AG04449 (cell line): ENCODE measurements at regions not wholly inside any gene's neighbourhood (a gene's known extent, or its start where the extent isn't known, plus 50 kb on each side); places are given as distances from the start of the nearest gene placed in this dataset.

Experiments
- CTCF ChIA-PET: fragments of 350-600 bp; formaldehyde crosslinking; extraction: SDS; loops from one replicate; lab custom pipeline; 2021; ENCODE audit warnings: antibody characterized with exemption; lab: Yijun Ruan, JAX
- POLR2A ChIA-PET: fragments of 400-600, 350-600 bp; formaldehyde crosslinking; extraction: SDS; loops from one replicate; lab custom pipeline; 2020; ENCODE audit warnings: antibody characterized with exemption, inconsistent platforms; lab: Yijun Ruan, JAX
- DNase-seq: peaks from one replicate; pipeline ENCODE4 v3.0.0-alpha.2; 2010; ENCODE audit warnings: low read depth, low spot score
- H3K4me3 ChIP-seq: 2 replicates; pipeline ENCODE4 v1.5.1; 2011; ENCODE audit warnings: low read depth, mild to moderate bottlenecking, control low read depth, low read length
- TF ChIP-seq, protein P1 (sequence below): IDR thresholded peaks from one replicate; pipeline ENCODE4 v1.5.1; 2011; ENCODE audit warnings: mild to moderate bottlenecking, moderate library complexity, low read length, control low read depth, inconsistent platforms; ENCODE audit not compliant: insufficient read depth; ENCODE audit errors: missing control alignments

DNA sequence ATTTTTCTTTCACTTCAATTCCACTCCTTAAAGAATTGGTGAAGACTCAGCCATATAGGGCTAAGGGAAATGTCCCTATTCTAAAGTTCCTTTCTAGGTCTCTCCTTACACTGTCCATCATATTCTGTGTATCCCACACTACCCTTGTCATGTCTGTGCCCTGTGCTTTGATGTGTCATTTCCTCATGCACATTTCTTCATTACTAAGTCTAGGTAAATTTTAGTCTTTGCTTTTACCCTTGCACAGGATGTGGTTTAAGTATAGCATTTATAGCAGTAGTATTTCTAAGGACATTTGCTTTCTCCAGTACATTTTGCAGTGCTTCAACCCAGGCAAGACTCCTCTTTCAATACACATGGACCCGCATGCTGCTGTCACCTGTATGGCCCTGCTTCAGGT lies 221.5 kb upstream of the ACVR2A start:
- CTCF ChIA-PET, result no interaction called here
- DNase-seq, result no peak
- POLR2A ChIA-PET, result no interaction called here
- TF ChIP-seq, protein P1, sequence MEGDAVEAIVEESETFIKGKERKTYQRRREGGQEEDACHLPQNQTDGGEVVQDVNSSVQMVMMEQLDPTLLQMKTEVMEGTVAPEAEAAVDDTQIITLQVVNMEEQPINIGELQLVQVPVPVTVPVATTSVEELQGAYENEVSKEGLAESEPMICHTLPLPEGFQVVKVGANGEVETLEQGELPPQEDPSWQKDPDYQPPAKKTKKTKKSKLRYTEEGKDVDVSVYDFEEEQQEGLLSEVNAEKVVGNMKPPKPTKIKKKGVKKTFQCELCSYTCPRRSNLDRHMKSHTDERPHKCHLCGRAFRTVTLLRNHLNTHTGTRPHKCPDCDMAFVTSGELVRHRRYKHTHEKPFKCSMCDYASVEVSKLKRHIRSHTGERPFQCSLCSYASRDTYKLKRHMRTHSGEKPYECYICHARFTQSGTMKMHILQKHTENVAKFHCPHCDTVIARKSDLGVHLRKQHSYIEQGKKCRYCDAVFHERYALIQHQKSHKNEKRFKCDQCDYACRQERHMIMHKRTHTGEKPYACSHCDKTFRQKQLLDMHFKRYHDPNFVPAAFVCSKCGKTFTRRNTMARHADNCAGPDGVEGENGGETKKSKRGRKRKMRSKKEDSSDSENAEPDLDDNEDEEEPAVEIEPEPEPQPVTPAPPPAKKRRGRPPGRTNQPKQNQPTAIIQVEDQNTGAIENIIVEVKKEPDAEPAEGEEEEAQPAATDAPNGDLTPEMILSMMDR, result no peak
- H3K4me3 ChIP-seq, result no peak overlapping the region

DNA sequence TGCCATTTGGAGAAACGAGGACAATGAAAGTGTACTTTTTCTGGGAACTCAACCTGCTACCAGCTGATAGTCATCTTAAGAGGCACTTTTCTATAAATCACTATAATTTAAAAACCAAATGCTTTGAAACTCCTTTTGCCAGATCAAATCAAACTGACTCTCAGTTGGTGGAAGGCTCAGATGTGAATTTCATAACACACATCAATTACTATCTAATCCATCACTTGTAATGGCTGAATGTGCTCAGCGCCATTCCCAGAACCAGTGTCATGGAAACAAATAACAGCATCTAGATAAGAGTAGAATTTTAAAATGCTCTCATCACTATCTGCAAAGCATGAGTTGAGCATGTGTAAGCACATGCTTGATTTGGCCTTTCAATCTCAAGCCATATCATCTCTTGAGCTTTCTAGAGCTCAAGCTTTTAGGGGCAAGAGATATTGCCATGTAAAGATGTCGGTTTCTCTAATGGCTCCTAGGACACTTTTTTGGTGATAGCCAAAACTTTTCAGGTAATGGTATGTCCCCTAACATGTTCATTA lies 223.1 kb upstream of the ACVR2A start:
- POLR2A ChIA-PET, result no interaction called here
- H3K4me3 ChIP-seq, result no peak overlapping the region
- DNase-seq, result no peak
- TF ChIP-seq, protein P1, result no peak
- CTCF ChIA-PET, result no interaction called here

DNA sequence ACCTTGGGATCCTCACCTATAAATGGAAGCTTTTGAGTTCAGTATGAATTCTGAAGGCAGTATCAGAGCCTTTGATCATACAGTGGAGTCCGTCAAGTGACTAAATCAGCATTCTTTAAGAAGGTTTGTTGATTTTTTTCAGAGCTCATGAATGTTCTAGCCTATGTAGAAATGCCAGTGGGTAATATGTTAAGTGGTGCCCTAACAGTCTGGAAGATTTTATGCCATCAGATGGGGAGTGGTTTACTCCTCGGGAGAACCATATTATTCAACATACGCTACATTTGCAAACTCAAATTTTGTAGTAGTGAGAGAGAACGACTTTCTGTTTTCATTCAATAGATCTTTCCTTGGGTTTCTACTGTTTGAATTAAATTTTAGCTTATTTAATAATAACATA lies 225.0 kb upstream of the ACVR2A start:
- DNase-seq, result no peak
- no peak overlapping the region for H3K4me3 ChIP-seq
- TF ChIP-seq, protein P1, result no peak
- POLR2A ChIA-PET, result no interaction called here
- CTCF ChIA-PET, result no interaction called here

DNA sequence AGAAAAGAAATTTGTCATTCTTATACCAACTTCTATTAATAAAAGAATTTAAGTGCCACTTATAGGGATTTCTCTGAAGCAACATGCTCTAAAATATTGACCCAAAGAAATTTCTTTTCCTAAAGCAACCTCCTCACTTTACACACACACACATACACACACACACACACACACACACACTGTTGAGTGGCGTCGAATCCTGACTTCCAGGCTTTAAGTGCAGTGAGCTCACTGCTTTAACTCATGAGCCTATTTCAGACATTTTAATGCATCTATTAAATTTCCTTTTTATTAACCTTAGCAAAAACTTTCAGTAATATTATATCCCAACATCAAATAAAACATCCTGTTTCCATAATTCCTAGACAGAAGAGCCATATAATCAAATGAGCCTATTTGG lies 229.1 kb upstream of the ACVR2A start:
- H3K4me3 ChIP-seq, result no peak overlapping the region
- TF ChIP-seq, protein P1, result no peak
- POLR2A ChIA-PET, result no interaction called here
- CTCF ChIA-PET, result no interaction called here
- DNase-seq, result no peak

DNA sequence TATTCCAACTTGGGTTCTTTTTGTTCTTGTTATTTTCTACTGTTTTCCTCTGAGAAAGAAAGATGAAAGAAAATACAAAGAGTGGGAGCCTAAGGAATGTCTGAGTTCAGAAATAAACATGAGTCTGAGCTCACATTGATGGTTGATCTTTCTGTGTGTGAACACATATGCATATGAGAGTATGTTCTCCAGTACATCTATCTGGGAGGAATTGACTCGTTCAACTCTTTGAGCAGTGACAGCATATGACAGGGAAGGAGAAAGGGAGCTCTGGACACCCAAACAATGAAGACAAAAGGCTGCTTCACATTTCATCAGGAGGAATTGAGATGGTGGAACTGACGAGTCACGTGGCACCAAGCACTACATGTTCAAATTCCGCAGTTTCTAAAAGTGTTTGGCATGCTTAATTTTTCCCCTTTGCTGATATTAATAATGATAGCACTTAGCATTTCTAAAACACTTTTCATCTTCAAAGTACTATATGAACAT lies 229.8 kb upstream of the ACVR2A start:
- no peak for DNase-seq
- CTCF ChIA-PET, result no interaction called here
- POLR2A ChIA-PET, result no interaction called here
- TF ChIP-seq, protein P1, result no peak
- no peak overlapping the region for H3K4me3 ChIP-seq

DNA sequence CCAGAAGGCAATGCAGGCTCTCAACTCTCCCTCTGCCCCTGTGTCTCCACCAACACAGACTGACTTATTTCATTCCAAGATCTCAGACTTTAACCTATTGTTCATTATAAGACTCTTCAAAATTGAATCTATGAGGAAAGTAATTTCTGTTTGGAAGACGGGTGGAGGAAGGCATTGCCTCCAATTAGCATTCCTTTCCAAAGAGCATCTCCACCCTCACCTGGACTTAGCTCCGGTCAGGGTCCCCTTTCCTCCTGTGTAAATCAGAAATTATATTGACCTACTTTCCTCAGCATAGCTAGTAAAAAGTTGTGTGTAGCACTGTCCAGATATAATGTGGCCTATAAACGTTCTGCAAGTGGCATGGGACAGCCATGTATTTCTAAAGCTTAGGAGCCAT lies 230.4 kb upstream of the ACVR2A start:
- ChIA-PET CTCF (no interaction called here), POLR2A (no interaction called here)
- no peak for DNase-seq
- TF ChIP-seq, protein P1, result no peak
- H3K4me3 ChIP-seq, result no peak overlapping the region
